ENCODE measurements at regions not wholly inside any gene's neighbourhood (a gene's known extent, or its start where the extent isn't known, plus 50 kb on each side); places are given as distances from the start of the nearest gene placed in this dataset.

DNA sequence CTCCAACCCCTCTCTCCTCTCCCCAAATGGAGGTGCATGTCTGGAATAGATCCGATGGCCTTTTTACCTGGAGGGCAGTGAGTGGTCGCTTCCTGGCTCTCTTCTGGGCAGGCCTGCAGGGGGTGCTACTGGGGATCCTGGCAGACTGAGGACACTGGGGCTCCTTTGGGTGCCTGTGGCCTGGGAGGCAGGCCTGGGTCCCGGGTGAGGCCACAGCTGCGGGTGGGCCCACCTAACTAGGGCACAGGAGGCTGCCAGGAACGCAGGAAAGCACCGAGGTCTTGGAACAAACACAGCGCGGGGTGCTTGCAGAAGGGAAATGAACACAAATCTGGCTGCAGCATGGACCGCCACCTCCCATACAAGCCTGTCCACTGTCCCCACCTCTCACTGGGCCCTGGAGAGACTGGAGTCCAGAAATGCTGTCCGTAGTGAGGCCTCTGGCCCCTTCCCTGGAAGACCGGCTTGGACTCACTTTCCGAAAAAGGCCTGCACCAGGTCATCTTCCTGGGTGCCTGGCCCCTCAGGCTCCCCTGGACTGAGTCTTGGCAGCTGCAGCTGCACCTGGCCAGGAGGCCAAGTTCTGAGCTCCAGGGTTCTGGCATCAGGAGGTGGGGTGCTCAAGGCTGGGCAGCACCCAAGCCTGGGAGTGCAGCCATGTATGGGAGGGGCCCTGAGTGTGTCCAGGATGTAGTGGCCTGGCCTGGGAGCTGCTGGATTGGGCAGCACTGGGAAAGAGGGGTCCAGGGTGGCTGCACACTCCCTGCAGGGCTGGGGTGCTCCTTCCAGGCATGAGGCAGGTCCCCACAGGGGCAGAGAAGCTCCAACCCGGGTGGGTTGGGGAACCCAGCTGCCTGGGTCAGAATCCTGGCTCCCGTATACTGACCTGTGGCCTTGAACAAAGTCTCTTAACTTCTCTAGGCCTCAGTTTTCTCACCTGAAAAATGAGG, 195.1 kb downstream of the IRF8 start:
- DNase-seq: no peak

DNA sequence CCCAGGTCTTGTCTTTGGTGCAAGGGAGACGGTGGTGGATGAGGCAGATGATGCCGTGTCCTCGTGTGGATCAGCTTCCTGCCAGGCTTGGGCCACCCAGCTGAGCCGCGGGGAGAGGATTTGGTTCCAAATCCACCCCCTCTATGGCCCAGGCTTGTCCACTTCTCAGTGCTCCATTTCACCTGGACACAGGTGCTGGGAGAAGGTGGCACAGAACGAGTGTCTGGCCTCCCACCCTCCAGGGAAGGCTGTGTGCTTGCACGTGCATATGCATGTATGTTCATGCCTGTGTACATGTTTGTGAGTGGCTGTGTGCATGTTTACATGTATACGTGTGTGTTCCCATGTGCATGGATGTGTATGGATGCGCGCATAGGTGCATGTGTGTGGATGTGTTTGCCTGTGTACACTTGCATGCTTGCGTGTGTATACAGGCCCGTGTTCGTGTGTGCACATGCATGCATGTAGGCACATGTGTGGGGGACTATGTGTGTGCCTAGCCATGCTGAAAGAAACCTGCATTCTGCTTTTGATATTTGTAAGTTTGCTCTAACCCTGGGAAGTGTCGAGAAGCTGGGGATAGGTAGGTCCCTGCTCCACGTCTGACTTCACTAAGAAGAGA, 196.3 kb downstream of the IRF8 start:
- no peak for DNase-seq

GRCh38 chr16:86095906-86096485, 197.0 kb downstream of the IRF8 start:
- no peak for DNase-seq

DNA sequence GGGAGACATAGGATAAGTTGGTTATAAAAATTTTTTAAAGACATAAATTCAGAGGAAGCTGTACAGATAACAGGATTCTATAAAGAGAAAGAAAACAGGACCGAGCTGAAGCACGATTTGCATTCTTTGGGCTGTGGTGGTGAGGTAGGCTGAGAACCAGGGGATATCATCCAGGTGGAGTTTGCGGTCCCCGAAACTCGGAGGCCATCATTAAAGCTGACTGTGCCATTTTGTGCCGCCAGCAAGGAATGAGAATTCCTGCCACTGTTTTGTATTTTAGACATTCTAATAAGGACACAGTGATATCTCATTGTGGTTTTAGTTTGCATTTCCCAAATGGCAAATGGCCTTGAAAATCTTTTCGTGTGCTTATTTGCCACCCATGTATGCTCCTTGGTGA, 197.9 kb downstream of the IRF8 start:
- no peak for DNase-seq

DNA sequence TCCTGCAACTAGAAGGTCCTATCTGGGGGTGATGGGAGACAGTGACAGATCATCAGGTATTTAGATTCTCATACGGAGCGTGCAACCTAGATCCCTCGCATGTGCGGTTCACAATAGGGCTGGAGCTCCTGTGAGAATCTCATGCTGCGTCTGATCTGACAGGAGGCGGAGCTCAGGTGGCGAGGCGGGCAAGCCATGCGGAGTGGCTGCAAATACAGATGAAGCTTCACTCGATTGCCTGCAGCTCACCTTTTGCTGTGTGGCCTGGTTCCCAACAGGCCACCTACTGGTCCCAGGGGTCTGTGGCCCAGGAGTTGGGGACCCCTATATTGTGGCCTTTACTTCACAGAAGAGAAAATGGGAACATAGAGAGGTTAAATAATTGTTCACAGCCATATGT, 200.4 kb downstream of the IRF8 start:
- no peak for DNase-seq

- DNase-seq: no peak
Measured at GRCh38 chr16:86100205-86101136, 201.5 kb downstream of the IRF8 start.

DNA sequence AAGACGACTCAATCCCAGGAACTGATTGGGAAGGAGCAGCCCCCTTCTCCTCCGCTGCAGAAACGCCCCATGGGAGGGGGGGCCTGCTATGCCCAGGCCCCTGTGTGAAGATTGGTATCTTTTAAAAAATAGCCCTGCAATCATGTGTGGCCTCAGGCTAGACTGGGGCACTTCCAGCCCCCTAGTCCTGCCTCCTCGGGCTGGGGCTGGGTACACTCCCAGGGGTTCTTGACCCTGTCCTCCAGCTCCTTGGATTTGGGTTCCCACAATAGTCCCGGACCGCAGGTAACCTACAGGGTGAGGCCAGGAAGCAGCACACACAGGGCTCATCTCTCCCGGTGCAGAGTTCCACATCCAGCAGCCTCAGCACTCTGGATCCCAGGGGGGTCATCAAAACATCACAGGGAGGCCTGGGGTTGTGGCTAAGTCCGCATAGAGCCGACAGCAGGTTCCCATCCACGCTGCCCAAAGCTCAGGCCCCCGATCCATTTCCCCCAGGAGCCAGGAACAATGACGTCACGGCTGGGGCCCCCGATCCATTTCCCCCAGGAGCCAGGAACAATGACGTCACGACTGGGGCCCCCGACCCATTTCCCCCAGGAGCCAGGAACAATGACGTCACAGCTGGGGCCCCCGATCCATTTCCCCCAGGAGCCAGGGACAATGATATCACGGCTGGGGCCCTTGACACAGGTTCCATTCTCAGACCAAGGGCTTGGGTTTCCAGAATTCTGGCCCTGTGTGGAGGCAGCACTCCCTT, 202.4 kb downstream of the IRF8 start:
- DNase-seq: no peak

DNA sequence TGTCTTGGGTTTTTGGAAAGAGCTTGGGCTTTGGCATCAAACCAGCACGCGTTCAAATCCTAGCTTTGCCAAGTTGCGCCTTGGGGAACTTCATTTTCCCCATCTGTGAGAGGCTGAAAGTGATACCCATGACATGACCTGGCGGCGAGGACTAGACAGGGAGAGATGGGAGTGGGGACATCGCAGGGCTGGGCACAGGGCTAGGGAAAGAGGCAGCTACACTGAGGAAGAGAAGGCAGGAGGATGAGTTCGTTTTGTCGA, 202.9 kb downstream of the IRF8 start:
- DNase-seq: peak; percentile 19

GRCh38 chr16:86103320-86103719, 204.4 kb downstream of the IRF8 start:
- DNase-seq: no peak

- DNase-seq: no peak
Measured at GRCh38 chr16:86104537-86105048, 205.6 kb downstream of the IRF8 start.

GRCh38 chr16:86107215-86107825, 208.4 kb downstream of the IRF8 start:
- DNase-seq: no peak

DNA sequence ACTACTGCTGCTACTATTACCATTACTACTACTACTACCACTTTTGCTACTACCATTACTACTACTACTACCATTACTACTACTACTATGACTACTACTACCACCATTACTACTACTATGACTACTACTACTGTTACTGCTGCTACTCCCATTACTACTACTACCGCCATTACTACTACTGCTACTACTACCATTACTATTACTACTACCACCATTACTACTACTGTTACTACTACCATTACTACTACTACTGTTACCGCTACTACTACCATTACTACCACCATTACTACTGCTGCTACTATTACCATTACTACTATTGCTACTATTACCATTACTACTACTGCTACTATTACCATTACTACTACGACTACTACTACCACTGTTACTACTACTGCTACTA, 209.1 kb downstream of the IRF8 start:
- DNase-seq: no peak

GRCh38 chr16:86110134-86110533, 211.2 kb downstream of the IRF8 start:
- DNase-seq: no peak

GRCh38 chr16:86110726-86111125, 211.8 kb downstream of the IRF8 start:
- DNase-seq: no peak

GRCh38 chr16:86112178-86112577, 213.2 kb downstream of the IRF8 start:
- DNase-seq: no peak

DNA sequence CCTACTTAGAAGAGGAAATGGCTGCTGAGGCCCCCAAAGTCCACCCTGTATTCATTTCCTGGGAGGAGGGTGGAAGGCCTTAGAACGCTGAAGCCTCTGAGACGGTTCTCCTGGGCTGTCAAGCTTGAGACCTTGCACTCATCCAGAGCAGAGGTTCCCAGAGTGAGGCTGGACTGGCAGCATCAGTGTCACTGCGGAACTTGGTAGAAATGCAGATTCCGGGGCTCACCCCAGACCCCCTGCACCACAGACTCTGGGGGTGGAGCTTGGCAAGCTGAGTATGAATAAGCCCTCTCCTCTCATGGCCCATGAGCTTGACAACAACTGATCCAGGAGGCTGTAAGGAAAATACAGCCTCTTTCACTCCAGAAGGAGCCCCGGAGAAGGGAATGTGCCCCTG, 218.3 kb downstream of the IRF8 start:
- no peak for DNase-seq

DNA sequence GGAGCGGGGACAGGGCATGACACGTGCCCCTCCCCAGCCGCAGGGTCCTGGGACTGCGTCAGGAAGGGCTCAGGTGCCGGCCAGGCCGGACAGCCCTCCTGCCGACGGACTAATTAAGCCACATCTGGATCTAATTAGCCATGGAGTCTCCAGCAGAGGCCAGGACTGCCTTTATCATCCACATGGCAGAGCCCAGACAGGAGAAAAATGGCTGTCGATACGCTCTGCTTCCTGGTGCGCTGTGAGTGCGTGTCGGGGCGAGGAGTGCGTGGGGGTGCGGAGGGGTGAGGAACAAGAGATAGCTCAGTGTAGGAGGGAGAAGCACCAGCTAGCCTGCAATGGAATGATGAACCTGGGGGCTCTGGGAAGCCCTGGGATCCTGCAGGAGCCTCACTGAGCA, 218.8 kb downstream of the IRF8 start:
- DNase-seq: no peak

DNA sequence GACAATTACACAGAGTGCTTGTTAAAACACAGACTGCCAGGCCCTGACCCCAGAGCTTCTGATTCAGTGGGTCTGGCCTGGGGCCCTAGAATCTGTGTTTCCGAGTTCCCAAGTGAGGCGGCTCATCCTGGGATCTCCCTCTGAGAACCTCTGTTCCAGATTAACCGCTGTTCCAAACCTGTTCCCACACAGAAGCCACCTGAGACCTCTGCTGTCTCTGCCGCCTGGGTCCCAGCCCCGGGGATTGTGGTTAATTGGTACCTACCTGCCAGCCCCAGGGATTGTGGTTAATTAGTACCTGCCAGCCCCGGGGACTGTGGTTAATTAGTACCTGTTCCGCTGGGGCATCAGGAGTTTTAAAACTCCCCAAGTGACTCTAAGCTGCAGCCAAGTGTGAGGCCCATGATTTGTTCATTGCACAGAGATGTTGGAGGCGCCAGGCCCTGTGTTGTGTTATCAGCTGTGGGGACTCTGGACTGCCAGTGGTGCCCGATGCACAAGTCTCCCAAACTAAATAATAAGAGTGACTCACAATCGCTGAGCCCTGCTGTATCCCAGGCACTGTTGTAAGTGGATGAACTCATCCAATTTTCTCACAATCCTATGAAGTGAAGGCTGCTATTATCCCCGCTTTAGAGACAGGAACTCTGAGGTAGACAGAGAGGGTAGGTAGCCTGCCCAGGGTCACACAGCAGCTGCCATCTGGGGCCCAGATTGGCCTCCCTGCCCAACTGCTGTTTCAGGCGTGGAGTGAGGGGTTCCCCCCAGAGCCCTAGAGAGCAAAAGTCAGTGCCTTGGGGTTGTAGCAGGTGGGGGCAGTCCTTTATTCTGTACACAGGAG, 219.7 kb downstream of the IRF8 start:
- DNase-seq: no peak

- no peak for DNase-seq
Measured at GRCh38 chr16:86120201-86121192, 221.5 kb downstream of the IRF8 start.

All from hindlimb muscle (tissue), 1 donor.